GM23338 (cell line): ENCODE measurements at regions not wholly inside any gene's neighbourhood (a gene's known extent, or its start where the extent isn't known, plus 50 kb on each side); places are given as distances from the start of the nearest gene placed in this dataset.

Experiments
- EZH2phosphoT487 ChIP-seq: fragments of 200-600 bp; sonication (generic); IDR thresholded peaks from one replicate; pipeline ENCODE4 v1.8.1; 2018; ENCODE audit warnings: antibody characterized with exemption; ENCODE audit not compliant: unreplicated experiment
- POLR2AphosphoS5 ChIP-seq: IDR thresholded peaks from 2 replicates; pipeline ENCODE4 v1.6.1; 2016; ENCODE audit warnings: antibody characterized with exemption, low read depth
- TF ChIP-seq, protein P1 (sequence below), 2 experiments: fragments of 200-600 bp in 1 of 2; sonication (generic) in 1 of 2; conservative IDR thresholded peaks; 2 replicates each; pipeline versions ENCODE4 v1.5.1 to v1.6.1; 2016 to 2017; ENCODE audit warnings: antibody characterized with exemption in 2 of 2, low read depth in 2 of 2, mild to moderate bottlenecking in 2 of 2, moderate library complexity in 1 of 2

GRCh38 chr4:174041555-174042105 is 241.8 kb downstream of the FBXO8 start:
- TF ChIP-seq EZH2phosphoT487 (no peak), POLR2AphosphoS5 (no peak)
- TF ChIP-seq, protein P1, sequence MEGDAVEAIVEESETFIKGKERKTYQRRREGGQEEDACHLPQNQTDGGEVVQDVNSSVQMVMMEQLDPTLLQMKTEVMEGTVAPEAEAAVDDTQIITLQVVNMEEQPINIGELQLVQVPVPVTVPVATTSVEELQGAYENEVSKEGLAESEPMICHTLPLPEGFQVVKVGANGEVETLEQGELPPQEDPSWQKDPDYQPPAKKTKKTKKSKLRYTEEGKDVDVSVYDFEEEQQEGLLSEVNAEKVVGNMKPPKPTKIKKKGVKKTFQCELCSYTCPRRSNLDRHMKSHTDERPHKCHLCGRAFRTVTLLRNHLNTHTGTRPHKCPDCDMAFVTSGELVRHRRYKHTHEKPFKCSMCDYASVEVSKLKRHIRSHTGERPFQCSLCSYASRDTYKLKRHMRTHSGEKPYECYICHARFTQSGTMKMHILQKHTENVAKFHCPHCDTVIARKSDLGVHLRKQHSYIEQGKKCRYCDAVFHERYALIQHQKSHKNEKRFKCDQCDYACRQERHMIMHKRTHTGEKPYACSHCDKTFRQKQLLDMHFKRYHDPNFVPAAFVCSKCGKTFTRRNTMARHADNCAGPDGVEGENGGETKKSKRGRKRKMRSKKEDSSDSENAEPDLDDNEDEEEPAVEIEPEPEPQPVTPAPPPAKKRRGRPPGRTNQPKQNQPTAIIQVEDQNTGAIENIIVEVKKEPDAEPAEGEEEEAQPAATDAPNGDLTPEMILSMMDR (conservative IDR thresholded peaks at IDR 0.05; ENCODE audit: low read depth in 2 of 2) = no peak
